ENCODE measurements at regions not wholly inside any gene's neighbourhood (a gene's known extent, or its start where the extent isn't known, plus 50 kb on each side); places are given as distances from the start of the nearest gene placed in this dataset.
"Not testable (repeated sequence)": the region's sequence is repeated elsewhere in the genome, so short reads cannot be mapped to it uniquely, and the experiment has no call there.

- no peak for DNase-seq
These were observed 1338.8 kb upstream of the SEL1L start for GRCh38 chr14:82872494-82872893.

GRCh38 chr14:82878951-82879350 is 1345.3 kb upstream of the SEL1L start:
- no peak for DNase-seq

GRCh38 chr14:82879949-82880535 is 1346.4 kb upstream of the SEL1L start:
- DNase-seq, result no peak

GRCh38 chr14:82886670-82887069 is 1353.0 kb upstream of the SEL1L start:
- no peak for DNase-seq

GRCh38 chr14:82889701-82890100 is 1356.0 kb upstream of the SEL1L start:
- DNase-seq, result no peak

- DNase-seq, result no peak
These were observed 1362.8 kb upstream of the SEL1L start for GRCh38 chr14:82896476-82896875.

GRCh38 chr14:82897469-82898308 is 1364.0 kb upstream of the SEL1L start:
- DNase-seq, result no peak

- no peak for DNase-seq
These were observed 1372.1 kb upstream of the SEL1L start for GRCh38 chr14:82905762-82906161.

GRCh38 chr14:82911930-82912329 is 1378.3 kb upstream of the SEL1L start:
- DNase-seq, result no peak

GRCh38 chr14:82913396-82913795 is 1379.7 kb upstream of the SEL1L start:
- DNase-seq, result no peak

GRCh38 chr14:82915381-82915780 is 1381.7 kb upstream of the SEL1L start:
- DNase-seq, result no peak

- no peak for DNase-seq
These were observed 1402.0 kb upstream of the SEL1L start for GRCh38 chr14:82935691-82936090.

- DNase-seq, result no peak
These were observed 1417.5 kb upstream of the SEL1L start for GRCh38 chr14:82951171-82951570.

- DNase-seq, result no peak
These were observed 1430.1 kb upstream of the SEL1L start for GRCh38 chr14:82963756-82964155.

- DNase-seq, result no peak
These were observed 1454.0 kb upstream of the SEL1L start for GRCh38 chr14:82987502-82988124.

GRCh38 chr14:82994547-82994946 is 1460.9 kb upstream of the SEL1L start:
- DNase-seq, result not testable (repeated sequence)

- DNase-seq, result no peak
These were observed 1466.1 kb upstream of the SEL1L start for GRCh38 chr14:82999802-83000201.

- no peak for DNase-seq
These were observed 1470.9 kb upstream of the SEL1L start for GRCh38 chr14:83004456-83005006.

- DNase-seq, result no peak
These were observed 1472.5 kb upstream of the SEL1L start for GRCh38 chr14:83006121-83006670.

GRCh38 chr14:83007052-83007451 is 1473.4 kb upstream of the SEL1L start:
- DNase-seq, result not testable (repeated sequence)

- no peak for DNase-seq
These were observed 1474.1 kb upstream of the SEL1L start for GRCh38 chr14:83007641-83008225.

GRCh38 chr14:83017296-83017695 is 1483.6 kb upstream of the SEL1L start:
- DNase-seq, result no peak

Data from activated gamma-delta T cell (primary cell).